Liver (tissue), 8 donors: ENCODE measurements at regions not wholly inside any gene's neighbourhood (a gene's known extent, or its start where the extent isn't known, plus 50 kb on each side); places are given as distances from the start of the nearest gene placed in this dataset.

ENCODE experiments used
- DNase-seq: peaks from one replicate; pipeline ENCODE4 v3.0.0-alpha.2; 2017; ENCODE audit warnings: low spot score
- H3K27ac ChIP-seq, 2 donors: one replicate each; pipeline ENCODE4 v1.7.0; 2013; ENCODE audit warnings: inconsistent platforms in 2 of 2, low read length in 2 of 2, control low read depth in 1 of 2, low read depth in 1 of 2, mild to moderate bottlenecking in 1 of 2
- H3K27me3 ChIP-seq, 4 donors: one replicate each; pipeline versions ENCODE4 v1.6.1 to v1.7.0; 2013; ENCODE audit warnings: low read length in 3 of 4, inconsistent platforms in 1 of 4, mild to moderate bottlenecking in 1 of 4, moderate library complexity in 1 of 4; ENCODE audit not compliant: control insufficient read depth in 4 of 4, insufficient read depth in 4 of 4
- H3K36me3 ChIP-seq, 4 donors: one replicate each; pipeline versions ENCODE4 v1.6.1 to v1.7.0; 2013; ENCODE audit warnings: low read length in 3 of 4, mild to moderate bottlenecking in 3 of 4, low read depth in 1 of 4, moderate library complexity in 1 of 4; ENCODE audit not compliant: control insufficient read depth in 4 of 4, insufficient read depth in 3 of 4
- H3K4me1 ChIP-seq, 4 donors: one replicate each; pipeline versions ENCODE4 v1.6.1 to v1.7.0; 2013; ENCODE audit warnings: low read length in 3 of 4, mild to moderate bottlenecking in 3 of 4, moderate library complexity in 1 of 4; ENCODE audit not compliant: control insufficient read depth in 4 of 4, insufficient read depth in 4 of 4
- H3K4me3 ChIP-seq, 3 donors: one replicate each; pipeline versions ENCODE4 v1.6.1 to v1.7.0; 2013; ENCODE audit warnings: low read length in 3 of 3, control low read depth in 1 of 3, low read depth in 1 of 3, mild to moderate bottlenecking in 1 of 3
- H3K9ac ChIP-seq, 2 donors: one replicate each; pipeline ENCODE4 v1.7.0; 2013; ENCODE audit warnings: low read length in 2 of 2, mild to moderate bottlenecking in 2 of 2, moderate library complexity in 2 of 2, control low read depth in 1 of 2, low read depth in 1 of 2
- H3K9me3 ChIP-seq, 4 donors: one replicate each; pipeline versions ENCODE4 v1.6.1 to v1.7.0; 2013; ENCODE audit warnings: low read length in 3 of 4; ENCODE audit not compliant: control insufficient read depth in 4 of 4
- ATF3 ChIP-seq: IDR thresholded peaks from 2 replicates; pipeline ENCODE4 v1.6.1; 2016; ENCODE audit warnings: antibody characterized with exemption
- CTCF ChIP-seq: fragments of 150-350 bp; IDR thresholded peaks from 2 replicates; pipeline ENCODE4 v1.5.1; 2017; ENCODE audit warnings: improper control_type of control experiment, low read depth, low read length; ENCODE audit not compliant: missing input control
- EGR1 ChIP-seq, 2 donors: IDR thresholded peaks; 2 replicates each; pipeline ENCODE4 v1.6.1; 2016 to 2018; ENCODE audit warnings: antibody characterized with exemption in 2 of 2, low read depth in 2 of 2
- FOXA2 ChIP-seq: IDR thresholded peaks from 2 replicates; pipeline ENCODE4 v1.6.1; 2016; ENCODE audit warnings: antibody characterized with exemption
- HNF4A ChIP-seq, 2 donors: conservative IDR thresholded peaks; 2 replicates each; pipeline ENCODE4 v1.6.1; 2016; ENCODE audit warnings: antibody characterized with exemption in 2 of 2, mild to moderate bottlenecking in 2 of 2
- HNF4G ChIP-seq: IDR thresholded peaks from 2 replicates; pipeline ENCODE4 v1.6.1; 2016; ENCODE audit warnings: antibody characterized with exemption
- JUND ChIP-seq, 2 donors: IDR thresholded peaks; 2 replicates each; pipeline ENCODE4 v1.6.1; 2016; ENCODE audit warnings: antibody characterized with exemption in 2 of 2
- MAX ChIP-seq: IDR thresholded peaks from 2 replicates; pipeline ENCODE4 v1.6.1; 2016; ENCODE audit warnings: antibody characterized with exemption
- RAD21 ChIP-seq, 2 donors: IDR thresholded peaks; 2 replicates each; pipeline ENCODE4 v1.6.1; 2016; ENCODE audit warnings: antibody characterized with exemption in 2 of 2, mild to moderate bottlenecking in 2 of 2
- REST ChIP-seq: IDR thresholded peaks from 2 replicates; pipeline ENCODE4 v1.6.1; 2016; ENCODE audit warnings: antibody characterized with exemption, mild to moderate bottlenecking
- RXRA ChIP-seq, 2 donors: IDR thresholded peaks; 2 replicates each; pipeline ENCODE4 v1.6.1; 2017 to 2018; ENCODE audit warnings: antibody characterized with exemption in 2 of 2, mild to moderate bottlenecking in 1 of 2
- SP1 ChIP-seq: IDR thresholded peaks from 2 replicates; pipeline ENCODE4 v1.6.1; 2018; ENCODE audit warnings: antibody characterized with exemption, mild to moderate bottlenecking
- YY1 ChIP-seq: IDR thresholded peaks from 2 replicates; pipeline ENCODE4 v1.6.1; 2016; ENCODE audit warnings: antibody characterized with exemption, mild to moderate bottlenecking
- WGBS: extraction: QIAGEN DNeasy Blood & Tissue Kit; methylation state at CpG from one replicate; pipeline ENCODE4 v1.1.7; 2013; 5-methylcytosine and 5-hydroxymethylcytosine counted together
- donor health status: healthy.
- donor health status: healthy.
- donor health status: healthy.
- donor health status: healthy.
- donor health status: healthy.

- no peak for TF ChIP-seq CTCF
- TF ChIP-seq REST: no peak
- no peak for TF ChIP-seq JUND (IDR thresholded peaks at IDR 0.05)
Observed at GRCh38 chr14:100648474-100649172, 61.4 kb upstream of the BEGAIN start (continued).

DNA sequence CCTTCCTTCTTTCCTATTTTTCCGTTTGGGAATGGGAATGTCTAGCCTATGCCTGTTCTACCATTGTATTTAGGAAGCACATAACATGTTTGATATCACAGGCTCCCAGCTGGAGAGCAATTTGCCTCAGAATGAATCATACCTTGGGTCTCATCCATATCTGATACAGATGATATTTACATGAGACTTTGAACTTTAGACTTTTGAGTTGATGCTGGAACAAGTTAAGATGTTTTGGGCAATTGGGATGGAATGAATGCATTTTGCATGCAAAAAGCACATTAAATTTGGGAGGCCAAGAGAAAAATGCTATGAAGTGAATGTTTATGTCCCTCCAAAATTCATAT lies 61.9 kb upstream of the BEGAIN start:
- Histone ChIP-seq H3K27ac (peak overlapping the region; percentile 28 to 77), H3K27me3 (no peaks in the 10 kb centered on the region), H3K36me3 (no peaks in the 10 kb centered on the region), H3K4me3 (no peak overlapping the region), H3K9me3 (no peaks in the 10 kb centered on the region), H3K9ac (no peak overlapping the region), H3K4me1 (peaks cover 0 to 25% (median 22%) of the 10 kb centered on the region in 4 donors)
- WGBS: 11% methylated on average over 1 of the region's 1 CpG
- peak; percentile 90 to 97 for TF ChIP-seq JUND (IDR thresholded peaks at IDR 0.05)
- TF ChIP-seq ATF3: no peak
- TF ChIP-seq HNF4A (conservative IDR thresholded peaks at IDR 0.05): peak; percentile 96 to 99
- peak in 1 of 2 donors; percentile 23 for TF ChIP-seq RAD21 (IDR thresholded peaks at IDR 0.05)
- TF ChIP-seq RXRA (IDR thresholded peaks at IDR 0.05): peak in 1 of 2 donors; percentile 69
- no peak for TF ChIP-seq CTCF
- peak; percentile 86 for TF ChIP-seq HNF4G
- TF ChIP-seq SP1: peak; percentile 75
- TF ChIP-seq YY1: peak; percentile 15
- peak; percentile 78 for TF ChIP-seq FOXA2
- TF ChIP-seq MAX: no peak
- no peak for TF ChIP-seq EGR1 (IDR thresholded peaks at IDR 0.05; ENCODE audit: low read depth in 2 of 2)
- no peak for DNase-seq
